ENCODE measurements at regions not wholly inside any gene's neighbourhood (a gene's known extent, or its start where the extent isn't known, plus 50 kb on each side); places are given as distances from the start of the nearest gene placed in this dataset.

DNA sequence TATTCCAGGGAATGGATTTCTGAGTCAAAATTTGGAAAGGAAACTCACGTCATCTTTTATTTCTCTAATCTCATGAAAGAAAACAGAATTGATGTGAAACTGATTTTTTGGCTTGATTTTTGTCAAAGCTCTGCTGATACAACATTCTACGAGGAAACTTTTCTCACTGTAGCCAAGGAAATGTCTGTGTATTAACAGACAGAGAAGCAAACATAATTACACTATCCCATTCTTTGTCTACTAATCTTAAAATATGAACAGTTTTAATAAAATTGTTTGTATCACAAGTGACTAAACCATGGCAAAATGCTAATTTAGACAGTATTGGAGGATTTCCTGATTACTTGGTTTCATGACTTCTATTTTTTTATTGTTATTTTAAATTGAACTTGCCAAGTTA is 1437.0 kb downstream of the OTOL1 start (continued):
- TF ChIP-seq, protein P1, sequence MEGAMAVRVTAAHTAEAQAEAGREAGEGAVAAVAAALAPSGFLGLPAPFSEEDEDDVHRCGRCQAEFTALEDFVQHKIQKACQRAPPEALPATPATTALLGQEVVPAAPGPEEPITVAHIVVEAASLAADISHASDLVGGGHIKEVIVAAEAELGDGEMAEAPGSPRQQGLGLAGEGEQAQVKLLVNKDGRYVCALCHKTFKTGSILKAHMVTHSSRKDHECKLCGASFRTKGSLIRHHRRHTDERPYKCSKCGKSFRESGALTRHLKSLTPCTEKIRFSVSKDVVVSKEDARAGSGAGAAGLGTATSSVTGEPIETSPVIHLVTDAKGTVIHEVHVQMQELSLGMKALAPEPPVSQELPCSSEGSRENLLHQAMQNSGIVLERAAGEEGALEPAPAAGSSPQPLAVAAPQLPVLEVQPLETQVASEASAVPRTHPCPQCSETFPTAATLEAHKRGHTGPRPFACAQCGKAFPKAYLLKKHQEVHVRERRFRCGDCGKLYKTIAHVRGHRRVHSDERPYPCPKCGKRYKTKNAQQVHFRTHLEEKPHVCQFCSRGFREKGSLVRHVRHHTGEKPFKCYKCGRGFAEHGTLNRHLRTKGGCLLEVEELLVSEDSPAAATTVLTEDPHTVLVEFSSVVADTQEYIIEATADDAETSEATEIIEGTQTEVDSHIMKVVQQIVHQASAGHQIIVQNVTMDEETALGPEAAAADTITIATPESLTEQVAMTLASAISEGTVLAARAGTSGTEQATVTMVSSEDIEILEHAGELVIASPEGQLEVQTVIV (IDR thresholded peaks at IDR 0.05; ENCODE audit: borderline replicate concordance, partially characterized antibody), result no peak
- TF ChIP-seq BHLHE40 (IDR thresholded peaks at IDR 0.05; ENCODE audit: borderline replicate concordance in 1 of 2, low read depth in 2 of 2, low read length in 1 of 2) (no peak), STAT3 (IDR thresholded peaks at IDR 0.05; ENCODE audit: low read depth, low read length) (no peak), EED (IDR thresholded peaks at IDR 0.05; ENCODE audit: low read depth) (no peak), SUPT20H (IDR thresholded peaks at IDR 0.05; ENCODE audit: borderline replicate concordance, control insufficient read depth, low read depth, low read length) (no peak), MTA2 (IDR thresholded peaks at IDR 0.05; ENCODE audit: low read depth) (no peak), CHD2 (IDR thresholded peaks at IDR 0.05; ENCODE audit: borderline replicate concordance, low read depth, low read length) (no peak), FOS (IDR thresholded peaks at IDR 0.05; ENCODE audit: borderline replicate concordance, extremely low read depth, insufficient read length) (no peak), YBX1 (IDR thresholded peaks at IDR 0.05) (no peak)

- POLR2A ChIA-PET, result no interaction called here
- Histone ChIP-seq H3K27me3 (replicated peaks in 1 of 2; ENCODE audit: control insufficient read depth in 2 of 2, insufficient read depth in 2 of 2, low read length in 1 of 2) (no peaks in the 10 kb centered on the region), H3K4me3 (no peak overlapping the region), H2AFZ (ENCODE audit: control insufficient read depth, low read depth, low read length) (no peak overlapping the region), H3K36me3 (ENCODE audit: control insufficient read depth in 2 of 2, insufficient read depth in 2 of 2, low read length in 1 of 2) (no peaks in the 10 kb centered on the region), H4K20me1 (ENCODE audit: control insufficient read depth, insufficient read depth) (no peaks in the 10 kb centered on the region), H3K4me2 (ENCODE audit: control insufficient read depth, insufficient read depth) (no peak overlapping the region), H3K9ac (ENCODE audit: control insufficient read depth, insufficient read depth, low read length) (no peak overlapping the region), H3K27ac (ENCODE audit: control insufficient read depth, insufficient read depth) (no peak overlapping the region), H3K4me1 (ENCODE audit: control insufficient read depth, insufficient read depth, low read length) (no peaks in the 10 kb centered on the region), H3K79me2 (ENCODE audit: control insufficient read depth, insufficient read depth, low read length) (no peaks in the 10 kb centered on the region), H3K9me3 (replicated peaks; ENCODE audit: control insufficient read depth, insufficient read depth, low read length) (no peaks in the 10 kb centered on the region)
- RAD21 ChIA-PET (ENCODE audit: unreplicated experiment), result no interaction called here
- in situ Hi-C loops (cut with MboI), result no loop called here
- FAIRE-seq (no peak), DNase-seq (ENCODE audit: low read depth, low spot score) (no peak), ATAC-seq (no peak)
- intact Hi-C loops (cut with micrococcal nuclease; ENCODE audit: unreplicated experiment), result no loop called here
- CTCF ChIA-PET, result no interaction called here
- no TSS peak for BruUV-seq (replicated peaks)
- SMC1A ChIA-PET (ENCODE audit: uncharacterized antibody, unreplicated experiment), result no interaction called here
- TF ChIP-seq ZNF384 (IDR thresholded peaks at IDR 0.05; ENCODE audit: borderline replicate concordance, low read depth, low read length) (no peak), ZNF592 (IDR thresholded peaks at IDR 0.05) (no peak), E2F8 (IDR thresholded peaks at IDR 0.05; ENCODE audit: low read depth, partially characterized antibody) (no peak), SMARCA5 (IDR thresholded peaks at IDR 0.05) (no peak), WRNIP1 (IDR thresholded peaks at IDR 0.05; ENCODE audit: borderline replicate concordance, low read depth, low read length) (no peak)
- TF ChIP-seq, protein P2, sequence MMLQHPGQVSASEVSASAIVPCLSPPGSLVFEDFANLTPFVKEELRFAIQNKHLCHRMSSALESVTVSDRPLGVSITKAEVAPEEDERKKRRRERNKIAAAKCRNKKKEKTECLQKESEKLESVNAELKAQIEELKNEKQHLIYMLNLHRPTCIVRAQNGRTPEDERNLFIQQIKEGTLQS (IDR thresholded peaks at IDR 0.05; ENCODE audit: borderline replicate concordance, extremely low read depth, low read depth, low read length), result no peak
Measured at GRCh38 chr3:162936706-162937105, 1440.1 kb downstream of the OTOL1 start.
